BJ (cell line): ENCODE measurements at regions not wholly inside any gene's neighbourhood (a gene's known extent, or its start where the extent isn't known, plus 50 kb on each side); places are given as distances from the start of the nearest gene placed in this dataset.

Source experiments
- CTCF ChIA-PET: fragments of 350-600 bp; formaldehyde crosslinking; extraction: SDS; loops from one replicate; lab custom pipeline; 2021; ENCODE audit warnings: antibody characterized with exemption, inconsistent platforms; lab: Yijun Ruan, JAX
- POLR2A ChIA-PET: fragments of 300-600 bp; sonication (Branson Sonifier 250); formaldehyde crosslinking; extraction: SDS; loops from one replicate; lab custom pipeline; 2021; ENCODE audit warnings: antibody characterized with exemption; lab: Charles Lee
- DNase-seq: peaks from one replicate; pipeline ENCODE4 v3.0.0-alpha.2; 2011; ENCODE audit warnings: low read depth
- H3K27me3 ChIP-seq: 2 replicates; pipeline ENCODE4 v1.6.0; 2011; ENCODE audit warnings: low read length; ENCODE audit not compliant: control insufficient read depth, insufficient read depth
- H3K36me3 ChIP-seq: 2 replicates; pipeline ENCODE4 v1.5.1; 2011; ENCODE audit warnings: low read length; ENCODE audit not compliant: control insufficient read depth, insufficient read depth
- H3K4me3 ChIP-seq: 2 replicates; pipeline ENCODE4 v1.5.1; 2011; ENCODE audit warnings: low read depth, mild to moderate bottlenecking, control low read depth, low read length
- CTCF ChIP-seq: IDR thresholded peaks from 2 replicates; pipeline ENCODE4 v1.5.1; 2011; ENCODE audit warnings: low read depth, mild to moderate bottlenecking, control low read depth, inconsistent platforms, low read length, moderate library complexity; ENCODE audit not compliant: insufficient read depth

GRCh38 chr2:16520891-16521290 is 144.7 kb downstream of the CYRIA start:
- DNase-seq: no peak
- ChIA-PET CTCF (no interaction called here), POLR2A (no interaction called here)
- H3K4me3 ChIP-seq: no peak overlapping the region
- no peaks in the 10 kb centered on the region for H3K27me3 ChIP-seq
- no peaks in the 10 kb centered on the region for H3K36me3 ChIP-seq
- no peak for TF ChIP-seq CTCF

- ChIA-PET CTCF (no interaction called here), POLR2A (no interaction called here)
- no peak for DNase-seq
- TF ChIP-seq CTCF: no peak
- Histone ChIP-seq H3K27me3 (no peaks in the 10 kb centered on the region), H3K36me3 (no peaks in the 10 kb centered on the region), H3K4me3 (no peak overlapping the region)
These were observed 149.9 kb downstream of the CYRIA start for GRCh38 chr2:16515696-16516095.

GRCh38 chr2:16513626-16514025 is 152.0 kb downstream of the CYRIA start:
- no peaks in the 10 kb centered on the region for H3K36me3 ChIP-seq
- CTCF ChIA-PET: no interaction called here
- POLR2A ChIA-PET: no interaction called here
- no peak overlapping the region for H3K4me3 ChIP-seq
- DNase-seq: no peak
- no peaks in the 10 kb centered on the region for H3K27me3 ChIP-seq
- TF ChIP-seq CTCF: no peak

- no peak overlapping the region for H3K4me3 ChIP-seq
- no peaks in the 10 kb centered on the region for H3K27me3 ChIP-seq
- H3K36me3 ChIP-seq: no peaks in the 10 kb centered on the region
- no peak for TF ChIP-seq CTCF
- DNase-seq: no peak
- ChIA-PET POLR2A (no interaction called here), CTCF (interaction anchor here (0.7 kb wide), 1 partner anchor 22 kb away, joined by 4 read pairs; no protein-coding TSS in a partner anchor)
These were observed 154.6 kb downstream of the CYRIA start for GRCh38 chr2:16511041-16511440.

- H3K36me3 ChIP-seq: no peaks in the 10 kb centered on the region
- CTCF ChIA-PET: interaction anchor here (0.7 kb wide), 1 partner anchor 423 kb away, joined by 3 read pairs; no protein-coding TSS in a partner anchor
- H3K4me3 ChIP-seq: no peak overlapping the region
- H3K27me3 ChIP-seq: no peaks in the 10 kb centered on the region
- DNase-seq: no peak
- POLR2A ChIA-PET: no interaction called here
- no peak for TF ChIP-seq CTCF
These were observed 156.6 kb downstream of the CYRIA start for GRCh38 chr2:16509042-16509441.
